ENCODE measurements at regions not wholly inside any gene's neighbourhood (a gene's known extent, or its start where the extent isn't known, plus 50 kb on each side); places are given as distances from the start of the nearest gene placed in this dataset.

GRCh38 chr1:94624203-94624602 is 82.6 kb upstream of the F3 start:
- TF ChIP-seq POLR2AphosphoS5 (IDR thresholded peaks at IDR 0.05; ENCODE audit: low read depth, low read length): no peak
- TF ChIP-seq SIN3A (IDR thresholded peaks at IDR 0.05; ENCODE audit: borderline replicate concordance, insufficient read depth, low read length): no peak
- no peak for TF ChIP-seq REST (IDR thresholded peaks at IDR 0.05; ENCODE audit: insufficient read depth in 1 of 2, low read depth in 2 of 2, low read length in 2 of 2)
- TF ChIP-seq FOXP2 (optimal IDR thresholded peaks at IDR 0.05; ENCODE audit: borderline replicate concordance, extremely low read depth, extremely low read length, insufficient read depth): no peak
